ENCODE measurements at regions not wholly inside any gene's neighbourhood (a gene's known extent, or its start where the extent isn't known, plus 50 kb on each side); places are given as distances from the start of the nearest gene placed in this dataset.
A peak's percentile ranks its signal among the peaks of the same experiment; 100 is the strongest.

DNA sequence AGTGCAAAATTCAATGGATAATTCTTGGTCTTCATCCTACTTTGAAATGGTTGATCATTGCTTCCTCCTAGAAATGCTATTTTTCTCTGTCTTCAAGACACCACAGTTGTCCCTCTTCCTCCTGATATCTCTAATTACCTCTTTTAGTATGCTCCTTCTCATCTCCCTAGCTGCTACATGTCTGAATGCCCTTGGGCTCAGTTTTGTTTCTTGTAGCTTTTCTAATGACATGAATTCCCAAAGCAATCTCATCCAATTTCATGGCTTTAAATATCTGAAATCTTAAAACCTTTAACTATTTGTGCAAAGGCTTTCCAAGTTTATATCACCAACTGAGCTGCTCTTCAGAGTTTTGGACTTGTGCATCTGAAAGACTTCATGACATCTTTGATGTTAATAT, 120.2 kb upstream of the RGS17 start:
- no peak for DNase-seq (ENCODE audit: low read depth)

DNA sequence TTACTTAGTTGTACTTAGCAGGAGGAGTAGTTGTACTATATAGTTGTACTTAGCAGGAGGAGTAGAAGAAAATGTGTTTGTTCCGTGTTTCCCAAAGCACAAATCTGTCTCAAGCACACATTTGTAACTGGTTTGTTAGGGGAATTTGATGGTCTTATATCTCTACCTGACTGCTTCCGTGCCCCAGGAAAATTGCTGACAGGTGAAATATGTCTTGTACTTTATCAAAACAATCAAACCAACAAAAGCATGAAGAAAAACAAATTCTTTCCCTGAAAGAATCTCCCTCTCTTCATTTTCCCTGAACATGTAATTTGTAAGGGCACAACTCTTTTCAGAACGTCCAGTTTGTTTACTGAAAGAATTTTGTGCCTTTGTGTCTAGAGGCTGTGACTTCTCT, 106.6 kb upstream of the RGS17 start:
- DNase-seq (ENCODE audit: low read depth): no peak

DNA sequence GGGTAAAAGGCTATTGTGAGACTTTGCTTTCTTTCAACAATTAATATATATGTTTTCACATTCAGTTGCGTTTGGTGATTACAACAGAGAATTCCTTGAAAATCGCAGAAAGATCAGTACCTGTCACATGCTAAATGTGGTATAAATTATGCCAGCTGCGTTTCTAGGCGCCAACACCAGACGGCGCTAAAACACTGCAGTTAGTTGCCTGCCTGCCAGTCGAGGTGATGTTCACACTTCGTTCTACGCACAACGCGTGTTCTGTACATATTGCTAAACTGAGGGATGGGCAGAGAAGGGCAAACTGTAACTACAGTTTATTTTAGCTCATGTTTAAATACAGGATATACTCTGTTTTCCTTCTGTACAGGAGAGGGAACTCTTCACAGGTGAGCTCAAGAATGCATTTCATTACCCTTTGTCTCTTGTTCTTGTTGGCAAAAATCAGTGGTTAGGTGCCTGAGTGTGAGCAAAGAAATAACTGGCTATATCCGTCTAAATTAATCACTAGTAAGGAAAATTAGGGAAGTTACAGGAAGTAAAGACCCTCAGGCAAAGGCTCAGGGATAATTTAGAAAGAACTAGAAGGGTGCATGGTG, 100.1 kb upstream of the RGS17 start:
- peak; percentile 43 for DNase-seq (ENCODE audit: low read depth)

DNA sequence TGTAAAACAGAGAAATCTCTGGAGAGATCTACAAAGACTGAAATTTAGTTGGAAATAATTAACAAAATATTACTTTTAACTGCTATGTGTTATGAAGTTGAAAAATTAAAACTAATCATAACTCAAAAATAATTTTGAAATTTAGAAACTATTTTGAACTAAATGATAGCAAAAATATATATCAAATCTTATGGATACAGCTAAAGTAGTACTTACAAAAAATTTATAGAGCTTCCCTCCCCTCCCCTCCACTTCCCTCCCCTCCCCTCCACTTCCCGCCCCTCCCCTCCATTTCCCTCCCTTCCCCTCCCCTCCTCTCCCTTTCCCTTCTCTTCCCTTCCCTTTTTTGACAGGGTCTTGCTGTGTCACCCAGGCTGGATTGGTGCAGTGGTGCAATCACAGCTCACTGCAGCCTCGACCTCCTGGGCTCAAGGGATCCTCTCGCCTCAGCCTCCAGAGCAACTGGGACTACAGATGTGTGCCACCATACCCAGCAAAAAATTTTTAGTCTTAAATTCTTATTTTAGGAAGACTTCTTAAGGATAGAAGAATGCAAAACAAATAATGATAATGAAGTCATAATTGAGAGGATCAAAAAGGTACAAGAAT, 87.2 kb upstream of the RGS17 start:
- DNase-seq (ENCODE audit: low read depth): no peak

DNA sequence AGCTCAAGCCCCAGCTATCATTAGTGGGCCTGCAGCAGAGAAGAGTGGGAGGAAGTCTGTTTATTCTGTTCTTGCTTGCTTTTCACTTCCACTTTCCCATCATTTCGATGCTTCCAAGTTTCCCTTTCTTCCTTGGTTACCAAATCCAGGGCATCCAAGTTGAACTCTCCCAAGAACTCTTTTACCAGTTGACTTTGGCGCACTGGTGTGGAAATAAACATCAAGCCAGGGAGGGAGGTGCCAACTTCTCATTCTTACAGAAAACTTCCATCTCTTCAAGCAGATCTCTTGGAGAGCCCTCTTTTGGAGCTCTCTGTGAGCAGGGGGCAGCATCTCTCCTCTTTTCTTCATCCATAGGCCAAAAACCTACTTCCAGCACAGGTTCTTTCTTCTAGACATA, 85.7 kb upstream of the RGS17 start:
- DNase-seq (ENCODE audit: low read depth): no peak

DNA sequence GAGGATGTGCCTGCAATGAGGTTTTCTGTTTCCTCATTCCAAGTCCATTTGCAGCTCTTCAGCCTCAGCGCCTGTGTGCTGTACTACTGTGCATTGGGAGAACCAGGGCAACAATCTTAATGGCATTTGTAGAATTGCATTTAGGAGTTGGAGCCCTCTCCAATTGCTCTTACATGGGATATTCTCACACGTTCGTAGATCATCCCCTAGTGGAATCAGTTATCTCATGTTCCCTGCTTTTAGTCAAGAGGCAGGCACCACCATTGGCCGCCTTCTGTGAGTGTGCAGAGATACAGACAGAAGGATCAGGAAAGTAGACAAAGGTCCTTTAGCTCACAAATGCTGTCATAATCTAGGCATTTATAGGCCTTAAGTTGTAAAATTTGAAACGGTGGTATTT, 84.2 kb upstream of the RGS17 start:
- no peak for DNase-seq (ENCODE audit: low read depth)

DNA sequence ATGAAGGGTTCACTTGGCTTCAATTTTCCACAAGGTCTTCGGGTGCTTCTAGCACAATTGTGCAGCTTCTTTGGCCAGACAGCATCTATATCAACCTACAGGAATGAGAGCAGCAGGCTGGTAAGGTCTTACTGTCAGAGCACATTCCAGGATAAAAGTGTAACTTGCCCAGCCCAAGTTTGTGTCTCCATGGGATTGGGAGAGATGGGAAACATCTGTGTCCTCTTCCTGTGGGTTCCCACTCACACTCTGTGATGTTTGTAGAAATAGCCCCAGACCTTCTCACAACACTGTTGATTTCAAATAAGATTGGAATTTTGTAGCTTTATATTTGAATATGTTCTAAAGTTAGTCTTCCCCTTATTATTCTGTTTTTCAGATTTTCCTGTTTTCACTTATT, 83.4 kb upstream of the RGS17 start:
- peak; percentile 13 for DNase-seq (ENCODE audit: low read depth)

DNA sequence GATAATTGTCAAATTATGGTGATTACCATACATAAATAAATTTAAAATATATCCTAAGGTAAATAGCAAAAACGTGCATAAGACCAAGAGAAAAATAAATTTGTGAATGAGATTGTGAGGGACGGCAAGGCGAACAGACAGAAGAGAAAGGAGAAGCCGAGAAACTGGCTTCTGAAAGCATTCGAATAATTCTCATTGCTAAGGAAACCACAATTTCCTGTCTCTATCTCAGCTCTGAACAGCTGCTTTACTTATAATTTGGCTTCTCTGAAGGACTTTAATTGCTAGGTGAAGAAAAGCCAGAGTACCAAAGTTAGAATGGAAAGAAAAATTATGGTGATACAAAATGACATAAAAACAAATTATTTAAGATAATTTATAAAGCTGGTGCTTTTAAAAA, 79.0 kb upstream of the RGS17 start:
- DNase-seq (ENCODE audit: low read depth): peak; percentile 82

DNA sequence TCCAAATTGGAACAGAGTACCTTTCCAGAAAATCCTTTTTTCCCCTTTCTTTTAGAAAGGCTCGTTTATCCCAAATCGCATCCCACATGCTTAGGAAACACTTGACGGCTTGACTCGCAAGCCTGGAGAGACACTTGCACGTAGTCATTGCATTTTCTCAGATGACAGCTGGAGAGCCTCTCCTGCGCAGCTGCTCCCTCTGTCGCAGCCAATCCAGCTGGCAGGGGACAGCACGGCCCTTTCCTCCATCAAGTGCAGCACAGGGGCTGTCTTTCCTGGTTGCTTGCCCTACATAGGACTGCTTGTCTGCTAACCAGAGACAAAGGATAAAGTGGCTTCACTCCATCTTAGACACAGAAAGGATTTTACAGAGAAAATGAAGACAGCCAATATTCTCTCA, 77.6 kb upstream of the RGS17 start:
- peak; percentile 52 for DNase-seq (ENCODE audit: low read depth)

DNA sequence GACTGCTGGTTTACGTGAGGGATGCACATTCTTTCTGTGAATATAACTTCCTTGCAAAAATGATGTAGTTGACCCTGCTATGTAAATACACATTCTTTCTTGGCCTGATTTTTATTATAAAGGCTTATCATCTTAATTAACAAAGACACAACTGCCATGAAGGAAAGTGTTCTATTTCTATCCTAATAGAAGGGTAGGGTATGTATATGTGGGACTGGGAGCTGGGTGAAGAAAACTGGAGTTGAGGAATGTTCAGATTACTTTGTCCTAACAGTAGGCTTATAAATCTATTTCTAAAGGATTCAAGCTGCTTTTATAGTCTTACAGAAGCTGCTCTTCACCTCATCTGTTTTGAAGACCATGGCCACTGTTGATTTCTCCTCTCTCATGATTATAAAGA, 76.5 kb upstream of the RGS17 start:
- no peak for DNase-seq (ENCODE audit: low read depth)

DNA sequence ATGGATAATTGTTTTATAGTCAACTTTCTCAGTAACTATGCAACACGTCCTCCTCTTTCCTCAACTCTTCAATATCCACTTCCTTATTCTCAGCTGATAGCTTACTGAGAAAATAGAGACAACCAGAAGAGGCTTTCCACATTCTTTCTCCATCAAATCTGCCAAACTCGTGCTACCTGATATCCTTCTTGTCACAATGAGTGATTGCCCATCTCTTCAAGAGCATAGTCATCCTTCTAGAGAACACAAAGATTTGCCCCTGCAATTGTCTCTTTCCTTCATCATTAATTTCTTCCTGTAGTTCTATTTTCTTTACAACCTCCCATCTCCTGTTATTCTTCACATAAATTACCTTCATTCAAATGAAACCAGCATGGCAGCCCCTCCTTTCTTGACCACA, 75.9 kb upstream of the RGS17 start:
- no peak for DNase-seq (ENCODE audit: low read depth)

DNA sequence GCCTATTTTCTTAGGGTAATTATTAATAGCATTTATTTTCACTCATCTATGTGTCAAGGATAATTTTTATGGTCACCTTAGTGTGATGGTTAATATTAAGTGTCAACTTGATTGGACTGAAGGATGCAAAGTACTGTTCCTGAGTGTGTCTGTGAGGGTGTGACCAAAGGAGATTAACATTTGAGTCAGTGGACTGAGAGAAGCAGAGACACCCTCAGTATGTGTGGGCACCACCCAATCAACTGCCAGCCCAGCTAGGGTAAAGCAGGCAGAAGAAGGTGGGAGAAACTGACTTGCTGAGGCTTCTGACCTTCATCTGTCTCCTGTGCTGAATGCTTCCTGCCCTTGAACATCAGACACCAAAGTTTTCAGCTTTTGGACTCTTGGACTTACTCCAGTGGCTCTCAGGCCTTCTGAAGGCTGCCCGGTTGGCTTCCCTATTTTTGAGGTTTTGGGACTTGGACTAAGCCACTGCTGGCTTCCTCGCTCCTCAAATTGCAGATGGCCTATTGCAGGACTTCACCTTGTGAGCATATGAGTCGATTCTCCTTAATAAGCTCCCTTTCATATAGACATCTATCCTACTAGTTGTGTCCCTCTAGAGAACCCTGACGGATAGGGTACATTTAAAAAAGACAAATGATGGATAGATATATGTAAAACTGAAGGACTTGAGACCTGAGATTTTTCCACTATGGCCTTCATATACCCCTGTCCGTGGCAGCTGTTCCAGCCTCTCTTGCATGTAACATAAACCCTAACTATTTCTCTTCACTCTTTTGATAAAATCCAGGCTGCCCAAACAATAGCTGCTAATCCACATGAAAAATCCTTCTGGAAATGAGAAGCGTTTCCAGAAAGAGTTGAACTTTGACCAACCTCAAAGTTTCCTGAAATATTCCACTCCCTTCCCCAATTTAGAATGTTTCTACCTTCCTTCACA, 62.1 kb upstream of the RGS17 start:
- DNase-seq (ENCODE audit: low read depth): no peak

DNA sequence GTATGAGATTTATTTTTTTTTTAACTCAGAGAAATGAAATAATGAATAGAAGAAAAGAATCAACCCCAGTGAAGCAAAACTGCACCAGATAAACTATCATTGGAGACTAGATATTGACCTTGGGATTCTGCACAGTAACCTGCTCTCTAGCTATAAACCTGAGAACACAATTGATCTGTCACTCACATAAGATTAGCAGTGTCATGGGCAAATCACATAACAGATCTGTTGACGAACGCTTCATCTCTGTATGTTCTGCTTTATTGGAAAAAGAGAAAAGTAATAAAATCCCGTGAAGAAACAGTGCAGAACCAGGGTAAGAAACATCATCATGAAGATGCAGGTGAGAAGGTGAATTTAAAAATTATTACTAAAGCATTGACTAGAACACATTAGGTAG, 52.8 kb upstream of the RGS17 start:
- DNase-seq (ENCODE audit: low read depth): no peak
